Prostate gland (tissue), 1 donor: ENCODE measurements at regions not wholly inside any gene's neighbourhood (a gene's known extent, or its start where the extent isn't known, plus 50 kb on each side); places are given as distances from the start of the nearest gene placed in this dataset.

ENCODE experiments used
- POLR2A ChIP-seq: fragments of 450-650 bp; IDR thresholded peaks from one replicate; pipeline ENCODE4 v1.6.1; 2016; ENCODE audit warnings: antibody characterized with exemption, mild to moderate bottlenecking
- POLR2AphosphoS5 ChIP-seq: sonication (generic); formaldehyde crosslinking; IDR thresholded peaks from one replicate; pipeline ENCODE4 v1.6.1; 2017; ENCODE audit warnings: antibody characterized with exemption

DNA sequence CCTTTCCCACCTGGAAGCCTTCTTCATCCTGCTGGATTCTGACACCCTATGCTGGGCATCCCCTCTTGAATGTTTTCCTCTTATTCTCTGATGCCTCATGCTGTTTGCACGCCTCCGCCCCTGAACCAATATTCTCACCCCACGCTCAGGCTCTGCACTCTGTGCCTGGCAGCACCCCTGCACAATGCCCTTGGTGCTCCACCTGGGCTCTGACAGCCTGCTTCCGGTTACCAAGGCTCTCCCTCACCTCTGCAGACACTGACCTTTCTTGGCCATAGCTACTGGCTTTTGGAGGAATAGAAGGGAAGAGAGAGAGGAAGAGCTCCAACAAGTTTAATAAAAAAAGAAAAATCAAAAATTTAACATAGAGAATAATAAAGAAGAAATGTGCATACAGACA is 108.7 kb upstream of the SHB start:
- TF ChIP-seq POLR2AphosphoS5 (no peak), POLR2A (no peak)
